ENCODE measurements at regions not wholly inside any gene's neighbourhood (a gene's known extent, or its start where the extent isn't known, plus 50 kb on each side); places are given as distances from the start of the nearest gene placed in this dataset.

DNA sequence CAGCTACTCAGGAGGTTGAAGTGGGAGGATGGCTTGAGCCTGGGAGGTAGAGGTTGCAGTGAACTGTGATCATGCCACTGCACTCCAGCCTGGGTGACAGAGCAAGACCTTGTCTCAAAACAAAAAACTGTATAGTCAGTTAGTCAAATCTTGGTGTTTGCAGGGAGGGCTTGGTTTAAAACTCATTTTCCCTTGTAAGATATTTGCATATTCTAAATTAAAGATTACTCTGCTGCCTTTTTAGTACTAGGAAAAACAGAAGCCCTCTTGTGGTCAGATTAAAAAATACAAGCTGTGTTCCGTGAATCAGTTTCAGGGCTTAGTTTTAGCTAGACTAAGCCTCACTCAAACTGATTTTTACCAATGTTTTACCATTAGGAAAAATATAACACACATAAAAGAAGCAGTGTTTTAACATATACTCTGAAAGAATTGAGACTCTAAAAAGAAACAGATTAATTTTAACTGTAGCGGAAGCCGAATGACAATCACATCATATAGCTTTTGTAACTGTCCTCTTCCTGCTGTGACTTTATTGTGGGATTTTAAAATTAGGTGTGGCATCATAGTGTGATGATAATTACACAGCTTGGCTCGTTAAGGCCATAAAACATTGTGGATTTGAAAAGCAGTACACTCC lies 84.9 kb upstream of the BASP1 start:
- H3K27me3 ChIP-seq (ENCODE audit: control insufficient read depth, insufficient read depth, low read length) = no peaks in the 10 kb centered on the region
- H3K4me3 ChIP-seq (ENCODE audit: low read depth, low read length) = no peak overlapping the region
- FAIRE-seq (no peak), DNase-seq (ENCODE audit: low read depth) (peak; percentile 46)
- no peaks in the 10 kb centered on the region for H3K36me3 ChIP-seq (ENCODE audit: control insufficient read depth, insufficient read depth, low read length)
- TF ChIP-seq, protein P1, sequence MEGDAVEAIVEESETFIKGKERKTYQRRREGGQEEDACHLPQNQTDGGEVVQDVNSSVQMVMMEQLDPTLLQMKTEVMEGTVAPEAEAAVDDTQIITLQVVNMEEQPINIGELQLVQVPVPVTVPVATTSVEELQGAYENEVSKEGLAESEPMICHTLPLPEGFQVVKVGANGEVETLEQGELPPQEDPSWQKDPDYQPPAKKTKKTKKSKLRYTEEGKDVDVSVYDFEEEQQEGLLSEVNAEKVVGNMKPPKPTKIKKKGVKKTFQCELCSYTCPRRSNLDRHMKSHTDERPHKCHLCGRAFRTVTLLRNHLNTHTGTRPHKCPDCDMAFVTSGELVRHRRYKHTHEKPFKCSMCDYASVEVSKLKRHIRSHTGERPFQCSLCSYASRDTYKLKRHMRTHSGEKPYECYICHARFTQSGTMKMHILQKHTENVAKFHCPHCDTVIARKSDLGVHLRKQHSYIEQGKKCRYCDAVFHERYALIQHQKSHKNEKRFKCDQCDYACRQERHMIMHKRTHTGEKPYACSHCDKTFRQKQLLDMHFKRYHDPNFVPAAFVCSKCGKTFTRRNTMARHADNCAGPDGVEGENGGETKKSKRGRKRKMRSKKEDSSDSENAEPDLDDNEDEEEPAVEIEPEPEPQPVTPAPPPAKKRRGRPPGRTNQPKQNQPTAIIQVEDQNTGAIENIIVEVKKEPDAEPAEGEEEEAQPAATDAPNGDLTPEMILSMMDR (IDR thresholded peaks at IDR 0.05; ENCODE audit: insufficient read depth, low read length, severe bottlenecking) = peak; percentile 40

GRCh38 chr5:17135050-17135449 lies 82.4 kb upstream of the BASP1 start:
- Histone ChIP-seq H3K4me3 (ENCODE audit: low read depth, low read length) (no peak overlapping the region), H3K27me3 (ENCODE audit: control insufficient read depth, insufficient read depth, low read length) (no peaks in the 10 kb centered on the region), H3K36me3 (ENCODE audit: control insufficient read depth, insufficient read depth, low read length) (no peaks in the 10 kb centered on the region)
- TF ChIP-seq, protein P1 (IDR thresholded peaks at IDR 0.05; ENCODE audit: insufficient read depth, low read length, severe bottlenecking) = no peak
- FAIRE-seq (no peak), DNase-seq (ENCODE audit: low read depth) (no peak)

- TF ChIP-seq, protein P1 (IDR thresholded peaks at IDR 0.05; ENCODE audit: insufficient read depth, low read length, severe bottlenecking) = no peak
- DNase-seq (ENCODE audit: low read depth) = no peak
- H3K27me3 ChIP-seq (ENCODE audit: control insufficient read depth, insufficient read depth, low read length) = peaks cover 2% of the 10 kb centered on the region
- H3K36me3 ChIP-seq (ENCODE audit: control insufficient read depth, insufficient read depth, low read length) = no peaks in the 10 kb centered on the region
- H3K4me3 ChIP-seq (ENCODE audit: low read depth, low read length) = no peak overlapping the region
- FAIRE-seq = no peak
These were observed 74.1 kb upstream of the BASP1 start for GRCh38 chr5:17143335-17143734.

DNA sequence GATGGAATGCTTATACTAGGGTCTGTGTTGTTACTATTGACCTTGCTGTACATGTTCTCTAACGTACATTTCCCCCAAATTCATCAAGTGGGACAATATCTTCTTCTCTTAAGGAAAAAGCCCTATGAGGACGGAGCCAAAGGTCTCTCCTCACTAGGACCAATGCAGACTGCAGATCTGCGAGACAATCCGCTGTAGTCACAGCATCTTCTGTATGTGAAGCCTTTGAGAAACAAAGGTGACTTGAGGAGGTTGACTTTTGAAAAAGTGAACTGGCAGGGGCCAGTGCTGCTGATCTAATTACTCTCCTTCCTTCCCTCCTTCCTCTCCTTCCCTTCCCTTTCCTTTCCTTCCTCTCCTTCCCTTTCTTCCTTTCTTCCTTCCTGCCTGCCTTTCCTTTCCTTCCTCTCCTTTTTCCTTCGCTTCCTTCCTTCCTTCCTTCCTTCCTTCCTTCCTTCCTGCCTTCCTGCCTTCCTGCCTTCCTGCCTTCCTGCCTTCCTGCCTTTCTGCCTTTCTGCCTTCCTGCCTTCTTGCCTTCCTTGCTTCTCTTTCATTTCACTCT lies 71.1 kb upstream of the BASP1 start:
- TF ChIP-seq, protein P1 (IDR thresholded peaks at IDR 0.05; ENCODE audit: insufficient read depth, low read length, severe bottlenecking) = no peak
- no peaks in the 10 kb centered on the region for H3K36me3 ChIP-seq (ENCODE audit: control insufficient read depth, insufficient read depth, low read length)
- no peak for FAIRE-seq
- DNase-seq (ENCODE audit: low read depth) = no peak
- no peak overlapping the region for H3K4me3 ChIP-seq (ENCODE audit: low read depth, low read length)
- H3K27me3 ChIP-seq (ENCODE audit: control insufficient read depth, insufficient read depth, low read length) = peaks cover 2% of the 10 kb centered on the region

DNA sequence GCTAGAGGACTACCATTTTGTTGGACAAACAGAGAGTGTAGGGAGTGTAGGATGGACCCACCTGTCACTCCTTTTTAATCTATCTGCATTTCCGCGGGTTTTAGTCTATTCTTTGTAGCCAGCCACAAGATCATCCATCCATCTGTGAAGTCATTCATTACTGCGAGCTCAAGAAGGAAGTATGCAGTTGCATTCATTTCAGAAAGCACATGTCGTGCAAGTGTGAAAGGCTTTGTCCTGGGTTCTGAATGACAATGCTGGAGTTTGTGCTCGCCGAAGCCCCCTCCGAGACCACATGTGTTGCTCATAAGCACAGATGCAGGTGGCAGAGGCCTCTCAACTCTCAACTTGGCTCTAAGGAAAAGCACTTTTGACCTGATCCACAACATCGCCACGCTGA lies 70.3 kb upstream of the BASP1 start:
- FAIRE-seq (no peak), DNase-seq (ENCODE audit: low read depth) (no peak)
- no peaks in the 10 kb centered on the region for H3K36me3 ChIP-seq (ENCODE audit: control insufficient read depth, insufficient read depth, low read length)
- H3K4me3 ChIP-seq (ENCODE audit: low read depth, low read length) = no peak overlapping the region
- TF ChIP-seq, protein P1 (IDR thresholded peaks at IDR 0.05; ENCODE audit: insufficient read depth, low read length, severe bottlenecking) = no peak
- H3K27me3 ChIP-seq (ENCODE audit: control insufficient read depth, insufficient read depth, low read length) = peaks cover 2% of the 10 kb centered on the region

GRCh38 chr5:17147617-17148016 lies 69.8 kb upstream of the BASP1 start:
- Histone ChIP-seq H3K36me3 (ENCODE audit: control insufficient read depth, insufficient read depth, low read length) (no peaks in the 10 kb centered on the region), H3K27me3 (ENCODE audit: control insufficient read depth, insufficient read depth, low read length) (peaks cover 2% of the 10 kb centered on the region), H3K4me3 (ENCODE audit: low read depth, low read length) (no peak overlapping the region)
- TF ChIP-seq, protein P1 (IDR thresholded peaks at IDR 0.05; ENCODE audit: insufficient read depth, low read length, severe bottlenecking) = no peak
- DNase-seq (ENCODE audit: low read depth) (no peak), FAIRE-seq (no peak)

All from bronchial epithelial cell (primary cell).